Fibroblast of villous mesenchyme (primary cell): ENCODE measurements at regions not wholly inside any gene's neighbourhood (a gene's known extent, or its start where the extent isn't known, plus 50 kb on each side); places are given as distances from the start of the nearest gene placed in this dataset.
"Not testable (repeated sequence)": the region's sequence is repeated elsewhere in the genome, so short reads cannot be mapped to it uniquely, and the experiment has no call there.

Experiments used
- DNase-seq: peaks from one replicate; pipeline ENCODE4 v3.0.0-alpha.2; 2010; ENCODE audit warnings: low read depth
- H3K4me3 ChIP-seq: 2 replicates; pipeline ENCODE4 v1.5.1; 2011; ENCODE audit warnings: low read depth, mild to moderate bottlenecking, low read length
- CTCF ChIP-seq: IDR thresholded peaks from 2 replicates; pipeline ENCODE4 v1.5.1; 2012; ENCODE audit warnings: low read depth, mild to moderate bottlenecking, low read length; ENCODE audit not compliant: insufficient read depth

GRCh38 chr5:89307972-89308371 lies 425.0 kb upstream of the MEF2C start:
- TF ChIP-seq CTCF = no peak
- DNase-seq = no peak
- H3K4me3 ChIP-seq = no peak overlapping the region

- not testable (repeated sequence) for DNase-seq
These were observed 424.2 kb upstream of the MEF2C start for GRCh38 chr5:89307141-89307540.

GRCh38 chr5:89303033-89303480 lies 420.1 kb upstream of the MEF2C start:
- TF ChIP-seq CTCF = no peak
- no peak for DNase-seq
- no peak overlapping the region for H3K4me3 ChIP-seq

More at GRCh38 chr5:89307141-89307540, 424.2 kb upstream of the MEF2C start:
- not testable (repeated sequence) for H3K4me3 ChIP-seq

- no peak for TF ChIP-seq CTCF
- H3K4me3 ChIP-seq = no peak overlapping the region
- no peak for DNase-seq
These were observed 419.3 kb upstream of the MEF2C start for GRCh38 chr5:89302102-89302891.

- TF ChIP-seq CTCF = no peak
- no peak for DNase-seq
- no peak overlapping the region for H3K4me3 ChIP-seq
These were observed 418.5 kb upstream of the MEF2C start for GRCh38 chr5:89301321-89302025.

GRCh38 chr5:89300426-89300970 lies 417.5 kb upstream of the MEF2C start:
- no peak for TF ChIP-seq CTCF
- DNase-seq = no peak
- H3K4me3 ChIP-seq = no peak overlapping the region

GRCh38 chr5:89299998-89300397 lies 417.0 kb upstream of the MEF2C start:
- TF ChIP-seq CTCF = no peak
- no peak overlapping the region for H3K4me3 ChIP-seq

More at GRCh38 chr5:89299998-89300397, 417.0 kb upstream of the MEF2C start:
- DNase-seq = no peak
